A549 (cell line): ENCODE measurements at regions not wholly inside any gene's neighbourhood (a gene's known extent, or its start where the extent isn't known, plus 50 kb on each side); places are given as distances from the start of the nearest gene placed in this dataset.

Source experiments
- ATAC-seq, 2 experiments: fragments of 200-7000 bp in 1 of 2; fragments of >200 bp in 1 of 2; cut with Nextera tagmentation in 1 of 2; cut with Tn5 transposase in 1 of 2; 3 replicates each; pipeline versions ENCODE4 v1.8.0 to v1.9.1; 2018 to 2020; ENCODE audit warnings: mild to moderate bottlenecking in 1 of 2, moderate library complexity in 1 of 2
- CTCF ChIA-PET: fragments of 300-600 bp; sonication (Branson Sonifier 250); formaldehyde crosslinking; extraction: SDS; loops from one replicate; lab custom pipeline; 2021; ENCODE audit warnings: antibody characterized with exemption, inconsistent platforms; lab: Yijun Ruan, JAX
- POLR2A ChIA-PET: fragments of 350-600 bp; formaldehyde crosslinking; extraction: SDS; loops from one replicate; lab custom pipeline; 2021; ENCODE audit warnings: antibody characterized with exemption, inconsistent platforms; lab: Yijun Ruan, JAX
- DNase-seq, 2 experiments: peaks; one replicate each; pipeline versions ENCODE4 v3.0.0 to v3.0.0-alpha.2; 2011 to 2016; ENCODE audit warnings: low read depth in 1 of 2, low spot score in 1 of 2
- FAIRE-seq: peaks from 2 replicates; lab custom pipeline; 2011; peaks lifted over from hg19 to GRCh38; lab: Jason Lieb, UNC
- H3K27ac ChIP-seq, 2 experiments: fragments of >200 bp; sonication (Bioruptor Twin); formaldehyde crosslinking; 3 replicates each; pipeline ENCODE4 v1.5.1; 2016 to 2017
- H3K4me1 ChIP-seq: fragments of >200 bp; sonication (Bioruptor Twin); formaldehyde crosslinking; 3 replicates; pipeline ENCODE4 v1.6.1; 2016
- H3K4me2 ChIP-seq: fragments of >200 bp; sonication (Bioruptor Twin); formaldehyde crosslinking; 3 replicates; pipeline ENCODE4 v1.6.1; 2016
- H3K4me3 ChIP-seq: fragments of >200 bp; sonication (Bioruptor Twin); formaldehyde crosslinking; 3 replicates; pipeline ENCODE4 v1.5.1; 2016
- H3K9me3 ChIP-seq: fragments of >200 bp; sonication (Bioruptor Twin); formaldehyde crosslinking; 3 replicates; pipeline ENCODE4 v1.6.1; 2016
- CEBPB ChIP-seq, 2 experiments: fragments of >200 bp in 1 of 2; sonication (Bioruptor Twin) in 1 of 2; formaldehyde crosslinking in 1 of 2; IDR thresholded peaks; 2 replicates each; pipeline ENCODE4 v1.6.1; 2012 to 2016
- CHD2 ChIP-seq: fragments of 150-350 bp; IDR thresholded peaks from 2 replicates; pipeline ENCODE4 v1.6.1; 2014; ENCODE audit warnings: low read length; ENCODE audit not compliant: partially characterized antibody
- CHD4 ChIP-seq: fragments of 200-600 bp; sonication (generic); IDR thresholded peaks from 2 replicates; pipeline ENCODE4 v1.6.1; 2016; ENCODE audit warnings: antibody characterized with exemption, mild to moderate bottlenecking, borderline replicate concordance
- EP300 ChIP-seq, 2 experiments: fragments of >200 bp; sonication (Bioruptor Twin); formaldehyde crosslinking; IDR thresholded peaks; 2 replicates in 1 of 2; 3 replicates in 1 of 2; pipeline ENCODE4 v1.6.1; 2016 to 2017
- HOXA7 ChIP-seq: fragments of 250-450 bp; sonication (Bioruptor Pico); IDR thresholded peaks from 2 replicates; pipeline ENCODE4 v1.5.0; 2020; ENCODE audit warnings: mild to moderate bottlenecking, moderate library complexity
- HOXB5 ChIP-seq: fragments of 250-450 bp; sonication (Bioruptor Pico); IDR thresholded peaks from 2 replicates; pipeline ENCODE4 v1.5.0; 2020; ENCODE audit warnings: mild to moderate bottlenecking, moderate library complexity
- KDM5A ChIP-seq: fragments of 200-600 bp; sonication (generic); IDR thresholded peaks from 2 replicates; pipeline ENCODE4 v1.6.1; 2016; ENCODE audit warnings: antibody characterized with exemption, mild to moderate bottlenecking
- MAZ ChIP-seq: fragments of 150-350 bp; IDR thresholded peaks from 2 replicates; pipeline ENCODE4 v1.6.1; 2014; ENCODE audit warnings: antibody characterized with exemption, low read depth, low read length, borderline replicate concordance
- NFE2L2 ChIP-seq: fragments of 150-350 bp; conservative IDR thresholded peaks from 2 replicates; pipeline ENCODE4 v1.6.1; 2014; ENCODE audit warnings: low read length
- POLR2AphosphoS2 ChIP-seq: conservative IDR thresholded peaks from 2 replicates; pipeline ENCODE4 v1.6.1; 2012; ENCODE audit warnings: low read length, improper control_type of control experiment, inconsistent platforms
- RARB ChIP-seq: fragments of 250-450 bp; sonication (Bioruptor Pico); IDR thresholded peaks from 2 replicates; pipeline ENCODE4 v1.8.0; 2021; ENCODE audit warnings: mild to moderate bottlenecking, moderate library complexity
- RCOR1 ChIP-seq: fragments of 150-350 bp; IDR thresholded peaks from 2 replicates; pipeline ENCODE4 v1.6.1; 2014; ENCODE audit warnings: antibody characterized with exemption, low read length, low read depth
- RFX5 ChIP-seq: fragments of 450-650 bp; IDR thresholded peaks from 2 replicates; pipeline ENCODE4 v1.7.1; 2014; ENCODE audit warnings: antibody characterized with exemption, mild to moderate bottlenecking, moderate library complexity
- RNF2 ChIP-seq: fragments of 200-600 bp; sonication (generic); IDR thresholded peaks from 2 replicates; pipeline ENCODE4 v1.6.1; 2016; ENCODE audit warnings: low read depth, mild to moderate bottlenecking, antibody characterized with exemption, moderate library complexity, borderline replicate concordance
- ZSCAN20 ChIP-seq: fragments of 250-450 bp; sonication (Bioruptor Pico); IDR thresholded peaks from 2 replicates; pipeline ENCODE4 v1.8.0; 2022; ENCODE audit warnings: mild to moderate bottlenecking, moderate library complexity
- WGBS: methylation state at CpG from one replicate; pipeline ENCODE4 v1.1.6; 2017; ENCODE audit errors: missing lambda C conversion rate; 5-methylcytosine and 5-hydroxymethylcytosine counted together
- TF ChIP-seq, protein P1 (sequence below): fragments of >200 bp; sonication (Bioruptor Twin); formaldehyde crosslinking; IDR thresholded peaks from 3 replicates; pipeline ENCODE4 v1.5.1; 2016
- TF ChIP-seq, protein P2 (sequence below): fragments of >200 bp; sonication (Bioruptor Twin); formaldehyde crosslinking; IDR thresholded peaks from 3 replicates; pipeline ENCODE4 v1.6.1; 2016
- TF ChIP-seq, protein P3 (sequence below): IDR thresholded peaks from 2 replicates; pipeline ENCODE4 v1.6.1; 2012; ENCODE audit warnings: low read depth, borderline replicate concordance
- TF ChIP-seq, protein P4 (sequence below): fragments of 150-350 bp; IDR thresholded peaks from 2 replicates; pipeline ENCODE4 v1.6.1; 2014; ENCODE audit warnings: low read depth, mild to moderate bottlenecking, low read length

DNA sequence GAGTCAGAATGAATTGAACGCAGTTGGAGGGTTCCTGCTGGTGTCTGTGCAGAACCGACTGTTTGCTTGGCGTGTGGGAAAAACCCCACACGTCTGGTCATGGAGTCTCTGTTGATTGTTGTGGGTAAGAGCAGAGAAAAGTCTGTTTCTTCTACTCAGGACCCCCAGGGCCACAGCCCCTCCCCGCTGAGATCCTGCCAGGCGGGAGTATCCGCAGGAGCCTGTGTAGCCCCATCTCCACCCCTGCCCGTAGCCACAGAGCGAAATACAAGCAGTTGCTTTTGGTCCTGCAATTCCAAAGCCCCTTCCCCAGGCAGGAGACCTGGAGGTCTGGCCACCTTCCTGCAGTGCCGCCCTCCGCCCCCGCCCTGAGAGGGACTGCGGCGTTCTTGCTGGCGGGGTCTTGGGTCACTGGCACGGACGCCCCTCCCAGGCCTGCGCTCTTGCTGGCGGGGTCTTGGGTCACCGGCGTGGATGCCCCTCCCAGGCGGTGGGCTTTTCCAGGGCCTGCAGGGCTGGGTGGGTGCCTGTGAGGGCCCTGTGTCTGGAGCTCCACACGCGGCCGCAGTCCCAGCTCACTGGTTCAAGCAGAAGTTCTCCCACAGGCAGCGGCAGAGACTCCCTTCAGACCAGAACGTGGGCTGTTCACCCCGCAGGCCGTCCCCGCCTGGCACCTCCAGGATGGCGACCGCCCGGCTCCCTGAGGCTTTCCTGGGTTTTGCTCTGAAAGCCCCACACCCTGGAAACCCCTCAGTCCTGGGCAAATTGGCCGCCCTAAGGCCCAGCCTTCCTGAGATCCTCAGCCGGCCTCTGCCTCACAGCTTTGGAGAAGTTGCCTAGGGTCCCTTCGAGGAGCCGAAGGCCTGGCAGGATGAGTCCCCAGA is 76.0 kb upstream of the CTDP1 start:
- 73% methylated on average over 8 of the region's 37 CpGs for WGBS
- H3K4me3 ChIP-seq: no peak overlapping the region
- FAIRE-seq (no peak), ATAC-seq (no peak), DNase-seq (no peak)
- ChIA-PET POLR2A (no interaction called here), CTCF (no interaction called here)
- no peaks in the 10 kb centered on the region for H3K9me3 ChIP-seq
- no peak for TF ChIP-seq NFE2L2
- TF ChIP-seq HOXB5 (CRISPR knock-in tag): no peak
- 0 out of 3 replicates have a peak, but pooled peaks cover 4% of the 10 kb centered on the region for H3K4me1 ChIP-seq
- H3K27ac ChIP-seq: no peak overlapping the region
- H3K4me2 ChIP-seq: no peak overlapping the region

DNA sequence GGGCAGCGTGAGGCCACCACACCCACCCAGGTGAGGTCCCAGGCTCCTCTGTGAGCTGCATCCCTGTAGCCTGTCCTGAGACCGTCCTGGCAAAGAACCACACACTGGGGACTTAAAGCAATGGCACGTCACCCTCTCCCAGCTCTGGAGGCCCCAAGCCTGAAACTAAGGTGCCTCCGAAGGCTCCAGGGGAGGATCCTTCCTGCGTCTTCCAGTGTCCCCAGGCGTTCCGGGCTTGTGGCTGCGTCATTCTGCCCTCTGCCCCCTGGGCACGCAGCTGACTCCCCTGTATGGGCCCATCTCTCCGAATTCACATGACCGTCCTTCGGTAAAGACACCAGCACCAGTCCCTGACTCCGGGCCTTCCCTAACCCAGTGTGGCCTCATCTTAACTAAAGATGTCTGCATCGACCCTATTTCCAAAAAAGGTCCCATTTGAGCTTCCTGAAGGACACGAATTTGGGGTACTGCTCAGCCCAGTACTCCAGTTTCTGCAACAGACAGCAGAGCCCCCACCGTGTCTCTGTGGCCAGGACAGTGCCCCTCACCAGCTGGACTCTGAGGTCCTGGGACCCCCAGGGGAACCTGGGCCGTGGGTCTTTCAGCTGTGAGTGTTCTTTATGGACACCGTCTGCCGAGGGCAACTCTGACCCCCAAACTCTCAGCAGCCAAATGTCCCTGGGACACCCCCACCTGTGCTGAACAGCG is 75.2 kb upstream of the CTDP1 start:
- WGBS: 61% methylated on average over 15 of the region's 20 CpGs
- TF ChIP-seq EP300 (IDR thresholded peaks at IDR 0.05): no peak
- TF ChIP-seq CHD2: no peak
- TF ChIP-seq, protein P1, sequence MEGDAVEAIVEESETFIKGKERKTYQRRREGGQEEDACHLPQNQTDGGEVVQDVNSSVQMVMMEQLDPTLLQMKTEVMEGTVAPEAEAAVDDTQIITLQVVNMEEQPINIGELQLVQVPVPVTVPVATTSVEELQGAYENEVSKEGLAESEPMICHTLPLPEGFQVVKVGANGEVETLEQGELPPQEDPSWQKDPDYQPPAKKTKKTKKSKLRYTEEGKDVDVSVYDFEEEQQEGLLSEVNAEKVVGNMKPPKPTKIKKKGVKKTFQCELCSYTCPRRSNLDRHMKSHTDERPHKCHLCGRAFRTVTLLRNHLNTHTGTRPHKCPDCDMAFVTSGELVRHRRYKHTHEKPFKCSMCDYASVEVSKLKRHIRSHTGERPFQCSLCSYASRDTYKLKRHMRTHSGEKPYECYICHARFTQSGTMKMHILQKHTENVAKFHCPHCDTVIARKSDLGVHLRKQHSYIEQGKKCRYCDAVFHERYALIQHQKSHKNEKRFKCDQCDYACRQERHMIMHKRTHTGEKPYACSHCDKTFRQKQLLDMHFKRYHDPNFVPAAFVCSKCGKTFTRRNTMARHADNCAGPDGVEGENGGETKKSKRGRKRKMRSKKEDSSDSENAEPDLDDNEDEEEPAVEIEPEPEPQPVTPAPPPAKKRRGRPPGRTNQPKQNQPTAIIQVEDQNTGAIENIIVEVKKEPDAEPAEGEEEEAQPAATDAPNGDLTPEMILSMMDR: no peak
- TF ChIP-seq KDM5A: no peak
- no peak for TF ChIP-seq RARB
- TF ChIP-seq, protein P2, sequence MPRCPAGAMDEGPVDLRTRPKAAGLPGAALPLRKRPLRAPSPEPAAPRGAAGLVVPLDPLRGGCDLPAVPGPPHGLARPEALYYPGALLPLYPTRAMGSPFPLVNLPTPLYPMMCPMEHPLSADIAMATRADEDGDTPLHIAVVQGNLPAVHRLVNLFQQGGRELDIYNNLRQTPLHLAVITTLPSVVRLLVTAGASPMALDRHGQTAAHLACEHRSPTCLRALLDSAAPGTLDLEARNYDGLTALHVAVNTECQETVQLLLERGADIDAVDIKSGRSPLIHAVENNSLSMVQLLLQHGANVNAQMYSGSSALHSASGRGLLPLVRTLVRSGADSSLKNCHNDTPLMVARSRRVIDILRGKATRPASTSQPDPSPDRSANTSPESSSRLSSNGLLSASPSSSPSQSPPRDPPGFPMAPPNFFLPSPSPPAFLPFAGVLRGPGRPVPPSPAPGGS: no peak
- no peak for TF ChIP-seq POLR2AphosphoS2
- TF ChIP-seq RCOR1: no peak
- TF ChIP-seq RNF2: no peak
- TF ChIP-seq NFE2L2: no peak
- TF ChIP-seq HOXB5 (CRISPR knock-in tag): no peak
- no peak for TF ChIP-seq HOXA7 (CRISPR knock-in tag)
- TF ChIP-seq, protein P3, sequence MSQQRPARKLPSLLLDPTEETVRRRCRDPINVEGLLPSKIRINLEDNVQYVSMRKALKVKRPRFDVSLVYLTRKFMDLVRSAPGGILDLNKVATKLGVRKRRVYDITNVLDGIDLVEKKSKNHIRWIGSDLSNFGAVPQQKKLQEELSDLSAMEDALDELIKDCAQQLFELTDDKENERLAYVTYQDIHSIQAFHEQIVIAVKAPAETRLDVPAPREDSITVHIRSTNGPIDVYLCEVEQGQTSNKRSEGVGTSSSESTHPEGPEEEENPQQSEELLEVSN: no peak
- TF ChIP-seq CHD4: no peak
- no peak for TF ChIP-seq MAZ
- no peak for TF ChIP-seq RFX5
- TF ChIP-seq ZSCAN20 (CRISPR knock-in tag): no peak
- TF ChIP-seq CEBPB (IDR thresholded peaks at IDR 0.05): no peak
- TF ChIP-seq, protein P4, sequence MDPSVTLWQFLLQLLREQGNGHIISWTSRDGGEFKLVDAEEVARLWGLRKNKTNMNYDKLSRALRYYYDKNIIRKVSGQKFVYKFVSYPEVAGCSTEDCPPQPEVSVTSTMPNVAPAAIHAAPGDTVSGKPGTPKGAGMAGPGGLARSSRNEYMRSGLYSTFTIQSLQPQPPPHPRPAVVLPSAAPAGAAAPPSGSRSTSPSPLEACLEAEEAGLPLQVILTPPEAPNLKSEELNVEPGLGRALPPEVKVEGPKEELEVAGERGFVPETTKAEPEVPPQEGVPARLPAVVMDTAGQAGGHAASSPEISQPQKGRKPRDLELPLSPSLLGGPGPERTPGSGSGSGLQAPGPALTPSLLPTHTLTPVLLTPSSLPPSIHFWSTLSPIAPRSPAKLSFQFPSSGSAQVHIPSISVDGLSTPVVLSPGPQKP: no peak
- Histone ChIP-seq H3K4me3 (no peak overlapping the region), H3K4me2 (no peak overlapping the region), H3K4me1 (0 out of 3 replicates have a peak, but pooled peaks cover 4% of the 10 kb centered on the region), H3K9me3 (no peaks in the 10 kb centered on the region), H3K27ac (no peak overlapping the region)
- ATAC-seq (no peak), FAIRE-seq (no peak), DNase-seq (no peak)
- ChIA-PET CTCF (no interaction called here), POLR2A (no interaction called here)
